ENCODE measurements at regions not wholly inside any gene's neighbourhood (a gene's known extent, or its start where the extent isn't known, plus 50 kb on each side); places are given as distances from the start of the nearest gene placed in this dataset.
"Not testable (repeated sequence)": the region's sequence is repeated elsewhere in the genome, so short reads cannot be mapped to it uniquely, and the experiment has no call there.

DNA sequence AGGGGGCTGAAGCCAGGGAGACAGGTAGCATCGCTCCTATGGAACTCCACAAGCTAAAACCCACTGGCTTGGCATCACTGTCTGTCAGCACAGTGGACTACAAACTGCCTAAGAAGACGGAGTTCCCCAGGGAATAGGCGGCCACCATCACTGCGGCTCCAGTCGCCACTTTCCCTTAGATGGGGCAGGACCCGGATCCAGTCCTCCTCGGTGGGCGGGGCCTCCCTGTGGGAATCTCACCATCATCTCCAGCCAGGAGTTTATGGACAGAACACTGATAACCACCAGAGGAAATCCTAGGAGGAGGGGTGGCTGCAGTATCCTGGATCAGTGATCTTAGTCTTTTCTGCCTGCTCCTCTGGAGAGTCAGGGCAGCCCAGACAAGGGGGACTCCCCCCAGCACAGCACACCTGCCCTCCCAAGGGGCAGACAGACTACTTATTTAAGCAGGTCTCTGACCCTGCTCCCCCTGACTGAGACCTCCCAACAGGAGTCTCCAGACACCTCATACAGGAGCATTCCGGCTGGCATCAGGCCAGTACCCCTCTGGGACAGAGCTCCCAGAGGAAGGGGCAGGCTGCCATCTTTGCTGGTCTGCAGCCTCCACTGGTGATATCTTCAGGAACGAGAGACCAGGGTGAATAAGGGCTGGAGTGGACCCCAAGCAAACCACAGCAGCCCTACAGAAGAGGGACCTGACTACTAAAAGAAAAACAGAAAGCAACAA, 435.6 kb upstream of the RASGRP1 start:
- Histone ChIP-seq H3K4me3 (ENCODE audit: low read depth in 1 of 2, low read length in 2 of 2) (no peak overlapping the region), H3K9me3 (ENCODE audit: control insufficient read depth in 1 of 2, low read length in 2 of 2) (no peaks in the 10 kb centered on the region), H3K27me3 (ENCODE audit: low read depth, low read length) (no peaks in the 10 kb centered on the region), H3K36me3 (ENCODE audit: control insufficient read depth in 1 of 2, insufficient read depth in 2 of 2, low read length in 2 of 2) (no peaks in the 10 kb centered on the region), H3K27ac (ENCODE audit: low read length) (no peak overlapping the region), H3K4me1 (ENCODE audit: control insufficient read depth in 1 of 2, insufficient read depth in 2 of 2, low read length in 2 of 2) (peaks cover 0 to 5% of the 10 kb centered on the region in 2 donors)

DNA sequence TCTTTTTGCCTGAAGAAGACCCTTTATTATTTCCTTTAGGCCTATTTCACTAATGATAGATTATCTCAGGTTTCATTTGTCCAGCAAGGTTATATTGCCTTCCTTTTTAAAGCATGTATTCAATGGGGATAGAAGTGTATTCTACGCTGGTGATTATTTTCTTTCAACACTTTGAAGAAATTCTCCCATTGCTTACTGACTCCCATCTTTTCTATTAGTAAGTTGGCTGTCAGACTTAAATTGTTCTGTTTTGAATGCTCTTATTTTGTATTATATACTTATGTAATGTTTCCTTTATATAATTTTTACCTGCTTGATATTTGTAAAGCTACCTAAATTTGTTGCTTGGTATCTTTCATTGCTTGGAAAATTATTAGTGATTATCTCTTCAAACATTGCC, 445.1 kb upstream of the RASGRP1 start:
- H3K4me3 ChIP-seq (ENCODE audit: low read depth in 1 of 2, low read length in 2 of 2) = no peak overlapping the region
- no peaks in the 10 kb centered on the region for H3K4me1 ChIP-seq (ENCODE audit: control insufficient read depth in 1 of 2, insufficient read depth in 2 of 2, low read length in 2 of 2)
- H3K27ac ChIP-seq (ENCODE audit: low read length) = no peak overlapping the region
- H3K9me3 ChIP-seq (ENCODE audit: control insufficient read depth in 1 of 2, low read length in 2 of 2) = peaks cover 7 to 10% of the 10 kb centered on the region in 2 donors
- H3K27me3 ChIP-seq (ENCODE audit: low read depth, low read length) = no peaks in the 10 kb centered on the region
- H3K36me3 ChIP-seq (ENCODE audit: control insufficient read depth in 1 of 2, insufficient read depth in 2 of 2, low read length in 2 of 2) = no peaks in the 10 kb centered on the region

DNA sequence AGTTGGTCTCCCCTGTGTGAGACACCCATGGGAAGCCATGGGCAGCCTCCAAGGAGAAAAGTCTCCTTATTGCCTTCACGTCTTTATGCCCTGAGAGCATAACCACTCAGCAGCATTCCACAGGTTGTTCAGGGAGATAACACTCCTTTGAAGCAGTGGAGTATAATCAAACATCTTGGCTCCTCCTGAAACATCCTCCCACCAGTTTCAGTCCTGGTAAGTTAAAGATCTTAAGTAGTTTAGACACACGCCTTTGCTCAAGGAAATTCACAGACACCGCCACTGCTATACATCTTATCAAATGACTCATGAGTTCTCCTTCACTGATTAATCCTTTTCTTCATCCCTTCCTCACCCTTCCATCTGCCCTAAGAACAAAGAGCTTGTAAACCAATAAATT, 446.5 kb upstream of the RASGRP1 start:
- H3K27me3 ChIP-seq (ENCODE audit: low read depth, low read length); H3K4me1 ChIP-seq (ENCODE audit: control insufficient read depth in 1 of 2, insufficient read depth in 2 of 2, low read length in 2 of 2); H3K4me3 ChIP-seq (ENCODE audit: low read depth in 1 of 2, low read length in 2 of 2); H3K36me3 ChIP-seq (ENCODE audit: control insufficient read depth in 1 of 2, insufficient read depth in 2 of 2, low read length in 2 of 2); H3K27ac ChIP-seq (ENCODE audit: low read length): not testable (repeated sequence)
- H3K9me3 ChIP-seq (ENCODE audit: control insufficient read depth in 1 of 2, low read length in 2 of 2) = peaks cover 7 to 10% of the 10 kb centered on the region in 2 donors

DNA sequence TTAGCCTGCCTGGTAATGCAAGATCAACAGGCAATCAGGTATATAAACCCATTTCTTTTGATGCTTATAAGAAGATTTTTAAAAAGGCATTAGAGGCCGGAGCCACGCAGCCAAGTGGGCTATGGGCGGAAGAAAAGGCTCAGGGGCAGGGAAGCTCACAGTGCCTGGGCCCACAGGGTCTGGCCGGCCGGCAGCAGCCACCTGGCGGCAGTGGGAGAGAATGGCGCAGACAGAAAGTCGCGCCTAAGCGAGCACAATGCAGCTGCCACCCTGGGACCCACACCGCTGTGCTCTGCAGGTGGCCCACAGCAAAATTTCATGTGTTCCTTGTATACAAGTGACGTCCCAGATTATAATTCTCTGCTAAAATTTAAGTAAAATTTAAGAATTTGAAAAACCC, 448.6 kb upstream of the RASGRP1 start:
- Histone ChIP-seq H3K36me3 (ENCODE audit: control insufficient read depth in 1 of 2, insufficient read depth in 2 of 2, low read length in 2 of 2) (no peaks in the 10 kb centered on the region), H3K4me1 (ENCODE audit: control insufficient read depth in 1 of 2, insufficient read depth in 2 of 2, low read length in 2 of 2) (no peaks in the 10 kb centered on the region), H3K27ac (ENCODE audit: low read length) (no peak overlapping the region), H3K27me3 (ENCODE audit: low read depth, low read length) (no peaks in the 10 kb centered on the region), H3K9me3 (ENCODE audit: control insufficient read depth in 1 of 2, low read length in 2 of 2) (peaks cover 7 to 8% of the 10 kb centered on the region in 2 donors), H3K4me3 (ENCODE audit: low read depth in 1 of 2, low read length in 2 of 2) (no peak overlapping the region)

DNA sequence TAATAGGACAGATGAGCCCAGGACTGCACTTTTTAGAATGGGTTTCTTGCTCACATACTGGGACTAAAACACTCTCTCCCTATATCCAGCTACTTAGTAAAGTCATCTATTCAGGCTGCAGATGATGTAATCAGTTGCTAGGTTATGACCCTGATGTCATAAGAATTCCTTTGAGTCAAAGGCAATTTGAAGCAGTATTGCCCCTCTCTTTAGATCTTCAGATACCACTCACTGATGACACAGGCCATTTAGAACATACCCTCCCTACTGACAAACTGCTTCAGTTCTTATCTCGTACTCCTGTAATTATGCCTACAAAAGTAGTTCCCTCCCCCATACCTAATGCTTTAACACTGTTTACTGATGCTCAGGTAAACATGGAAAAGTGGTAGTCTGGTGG, 450.1 kb upstream of the RASGRP1 start:
- Histone ChIP-seq H3K4me1 (ENCODE audit: control insufficient read depth in 1 of 2, insufficient read depth in 2 of 2, low read length in 2 of 2) (no peaks in the 10 kb centered on the region), H3K36me3 (ENCODE audit: control insufficient read depth in 1 of 2, insufficient read depth in 2 of 2, low read length in 2 of 2) (no peaks in the 10 kb centered on the region), H3K27ac (ENCODE audit: low read length) (no peak overlapping the region), H3K27me3 (ENCODE audit: low read depth, low read length) (no peaks in the 10 kb centered on the region), H3K9me3 (ENCODE audit: control insufficient read depth in 1 of 2, low read length in 2 of 2) (peaks cover 4 to 7% of the 10 kb centered on the region in 2 donors), H3K4me3 (ENCODE audit: low read depth in 1 of 2, low read length in 2 of 2) (no peak overlapping the region)

DNA sequence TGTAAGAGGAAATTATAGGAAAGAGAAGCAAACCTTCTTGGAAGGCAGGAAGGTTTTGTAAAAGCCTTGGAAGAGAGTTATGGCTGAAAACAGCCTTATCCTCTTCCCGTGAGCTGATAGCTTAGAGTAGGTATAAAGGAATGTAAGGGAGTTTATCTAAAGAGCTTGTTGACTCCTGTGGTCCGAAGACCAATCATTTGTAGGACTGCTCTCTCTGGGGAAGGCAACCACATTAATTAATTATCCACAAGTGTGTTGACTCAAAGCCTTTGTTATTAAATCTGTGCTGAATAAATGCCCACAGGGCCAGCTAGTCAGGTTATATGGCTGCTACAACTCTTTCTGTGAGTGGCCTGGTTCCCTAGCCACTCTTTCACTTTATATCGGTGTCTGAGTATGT, 452.1 kb upstream of the RASGRP1 start:
- H3K36me3 ChIP-seq (ENCODE audit: control insufficient read depth in 1 of 2, insufficient read depth in 2 of 2, low read length in 2 of 2) = no peaks in the 10 kb centered on the region
- no peaks in the 10 kb centered on the region for H3K27me3 ChIP-seq (ENCODE audit: low read depth, low read length)
- no peaks in the 10 kb centered on the region for H3K9me3 ChIP-seq (ENCODE audit: control insufficient read depth in 1 of 2, low read length in 2 of 2)
- H3K4me1 ChIP-seq (ENCODE audit: control insufficient read depth in 1 of 2, insufficient read depth in 2 of 2, low read length in 2 of 2) = no peaks in the 10 kb centered on the region
- no peak overlapping the region for H3K27ac ChIP-seq (ENCODE audit: low read length)
- no peak overlapping the region for H3K4me3 ChIP-seq (ENCODE audit: low read depth in 1 of 2, low read length in 2 of 2)

DNA sequence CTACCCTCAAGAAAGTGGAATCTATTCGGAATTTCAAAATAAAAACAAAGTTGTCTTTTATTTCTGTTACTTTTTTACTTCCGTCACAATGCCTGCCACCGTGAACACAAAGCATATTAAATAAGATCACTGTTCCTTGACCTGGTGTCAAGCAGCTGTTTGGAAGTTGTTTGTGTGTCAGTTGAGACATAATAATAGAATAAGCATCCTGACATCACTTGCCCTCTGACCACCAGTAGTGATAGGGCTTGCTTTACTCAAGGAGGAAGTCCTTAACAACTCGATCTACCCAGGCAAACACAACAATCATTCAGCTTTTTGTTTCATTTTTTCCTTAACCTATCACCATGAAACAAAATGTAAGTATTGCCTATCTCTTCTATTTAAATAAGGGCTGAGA, 454.4 kb upstream of the RASGRP1 start:
- no peak overlapping the region for H3K4me3 ChIP-seq (ENCODE audit: low read depth in 1 of 2, low read length in 2 of 2)
- H3K27ac ChIP-seq (ENCODE audit: low read length) = no peak overlapping the region
- no peaks in the 10 kb centered on the region for H3K36me3 ChIP-seq (ENCODE audit: control insufficient read depth in 1 of 2, insufficient read depth in 2 of 2, low read length in 2 of 2)
- no peaks in the 10 kb centered on the region for H3K27me3 ChIP-seq (ENCODE audit: low read depth, low read length)
- no peaks in the 10 kb centered on the region for H3K9me3 ChIP-seq (ENCODE audit: control insufficient read depth in 1 of 2, low read length in 2 of 2)
- no peaks in the 10 kb centered on the region for H3K4me1 ChIP-seq (ENCODE audit: control insufficient read depth in 1 of 2, insufficient read depth in 2 of 2, low read length in 2 of 2)

DNA sequence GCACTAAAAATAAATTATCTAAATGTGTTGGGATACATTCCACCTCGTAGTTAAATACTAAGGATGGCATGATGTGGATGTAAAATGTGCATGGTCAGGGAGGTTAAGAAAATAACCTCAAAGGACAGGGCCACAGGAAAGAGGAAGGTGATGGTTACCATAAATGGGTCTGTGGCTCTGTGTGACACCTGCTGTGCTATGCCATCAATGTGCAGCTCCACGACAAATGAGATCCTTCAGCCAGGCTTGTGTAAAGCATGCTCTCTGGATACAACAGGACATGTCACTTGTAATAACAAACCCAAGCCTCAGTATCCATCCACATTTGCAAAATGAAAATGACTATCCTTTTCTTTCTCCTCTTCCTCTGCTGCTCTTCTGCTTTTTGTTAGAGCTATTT, 456.7 kb upstream of the RASGRP1 start:
- no peaks in the 10 kb centered on the region for H3K36me3 ChIP-seq (ENCODE audit: control insufficient read depth in 1 of 2, insufficient read depth in 2 of 2, low read length in 2 of 2)
- no peak overlapping the region for H3K27ac ChIP-seq (ENCODE audit: low read length)

DNA sequence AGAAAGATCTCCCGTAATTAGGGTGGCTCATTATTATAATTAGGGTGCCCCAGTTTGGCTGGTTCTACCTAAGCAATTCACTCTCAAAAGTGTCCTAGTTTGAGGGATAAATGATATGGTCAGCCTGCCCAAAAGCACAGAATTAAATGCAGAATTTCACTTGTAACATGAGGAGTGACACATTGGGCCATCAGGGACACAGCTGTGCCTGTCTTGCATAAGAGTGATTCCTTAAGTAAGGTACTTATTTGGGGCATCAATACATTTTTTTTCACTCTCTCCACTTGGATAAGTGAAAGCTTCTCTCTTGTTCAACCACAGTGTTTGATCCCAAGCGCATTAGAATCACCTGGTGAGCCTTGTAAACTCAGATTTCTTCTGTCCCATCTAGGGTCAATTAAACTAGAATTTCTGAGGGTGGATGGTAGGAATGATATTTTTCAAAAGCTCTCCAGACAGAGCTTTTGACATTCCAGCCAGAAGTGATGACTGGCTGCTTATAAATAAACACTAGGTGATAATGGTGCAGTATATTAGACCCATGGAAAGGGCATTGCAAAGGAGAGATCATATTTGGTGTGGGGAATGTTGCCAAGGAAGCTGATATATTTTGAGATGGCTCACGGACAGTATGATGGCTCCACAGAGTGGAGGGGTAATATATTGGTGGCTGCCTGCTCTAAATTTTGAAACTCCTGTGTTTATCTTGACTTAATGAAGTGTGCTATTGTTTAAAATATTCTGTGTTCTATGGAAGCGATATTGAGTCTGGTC, 458.1 kb upstream of the RASGRP1 start:
- no peaks in the 10 kb centered on the region for H3K27me3 ChIP-seq (ENCODE audit: low read depth, low read length)
- no peaks in the 10 kb centered on the region for H3K36me3 ChIP-seq (ENCODE audit: control insufficient read depth in 1 of 2, insufficient read depth in 2 of 2, low read length in 2 of 2)
- H3K4me1 ChIP-seq (ENCODE audit: control insufficient read depth in 1 of 2, insufficient read depth in 2 of 2, low read length in 2 of 2) = no peaks in the 10 kb centered on the region
- no peak overlapping the region for H3K4me3 ChIP-seq (ENCODE audit: low read depth in 1 of 2, low read length in 2 of 2)
- H3K27ac ChIP-seq (ENCODE audit: low read length) = no peak overlapping the region
- H3K9me3 ChIP-seq (ENCODE audit: control insufficient read depth in 1 of 2, low read length in 2 of 2) = no peaks in the 10 kb centered on the region

More for the DNA sequence above, 456.7 kb upstream of the RASGRP1 start:
- no peaks in the 10 kb centered on the region for H3K27me3 ChIP-seq (ENCODE audit: low read depth, low read length)
- no peak overlapping the region for H3K4me3 ChIP-seq (ENCODE audit: low read depth in 1 of 2, low read length in 2 of 2)
- no peaks in the 10 kb centered on the region for H3K4me1 ChIP-seq (ENCODE audit: control insufficient read depth in 1 of 2, insufficient read depth in 2 of 2, low read length in 2 of 2)
- H3K9me3 ChIP-seq (ENCODE audit: control insufficient read depth in 1 of 2, low read length in 2 of 2) = no peaks in the 10 kb centered on the region

DNA sequence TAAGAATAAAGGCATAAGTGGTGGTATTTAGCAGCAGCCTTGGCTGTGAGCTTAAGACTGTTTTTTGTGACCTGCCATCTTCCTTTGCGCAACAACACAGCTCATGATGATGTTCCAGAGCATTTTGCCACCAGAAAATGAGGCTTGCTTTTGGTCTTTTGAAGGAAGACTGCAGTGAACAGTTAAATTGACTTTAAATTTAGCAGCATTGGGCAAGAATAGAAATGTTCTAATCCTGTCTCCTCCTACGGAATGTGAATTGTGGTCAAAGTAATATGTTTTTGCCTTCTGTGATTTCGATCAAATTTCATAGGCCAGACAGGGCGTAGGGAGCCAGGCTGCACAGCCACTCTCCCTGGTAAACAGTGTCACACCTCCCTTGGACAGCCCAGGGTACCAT, 460.7 kb upstream of the RASGRP1 start:
- Histone ChIP-seq H3K9me3 (ENCODE audit: control insufficient read depth in 1 of 2, low read length in 2 of 2) (no peaks in the 10 kb centered on the region), H3K27ac (ENCODE audit: low read length) (no peak overlapping the region), H3K4me1 (ENCODE audit: control insufficient read depth in 1 of 2, insufficient read depth in 2 of 2, low read length in 2 of 2) (no peaks in the 10 kb centered on the region), H3K4me3 (ENCODE audit: low read depth in 1 of 2, low read length in 2 of 2) (no peak overlapping the region), H3K27me3 (ENCODE audit: low read depth, low read length) (no peaks in the 10 kb centered on the region), H3K36me3 (ENCODE audit: control insufficient read depth in 1 of 2, insufficient read depth in 2 of 2, low read length in 2 of 2) (no peaks in the 10 kb centered on the region)

DNA sequence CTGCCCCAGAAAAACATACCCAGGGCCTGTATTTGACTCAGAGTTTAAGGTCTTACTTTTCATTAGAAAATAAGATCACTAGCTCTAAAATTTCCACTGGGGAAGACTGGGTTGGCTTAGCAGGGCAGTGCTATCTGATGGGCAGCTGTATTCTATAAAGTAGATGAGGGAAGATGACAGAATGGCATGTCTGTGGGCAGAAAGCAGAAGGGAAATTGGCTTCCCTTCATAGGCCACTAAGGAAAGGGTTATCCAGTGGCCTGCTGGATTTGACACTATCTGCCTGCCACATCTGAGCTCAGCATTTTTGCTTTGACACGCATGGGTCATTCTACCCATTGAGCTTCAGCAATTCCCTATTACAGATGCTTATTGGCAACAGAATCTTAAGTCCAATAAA, 461.3 kb upstream of the RASGRP1 start:
- Histone ChIP-seq H3K27ac (ENCODE audit: low read length) (no peak overlapping the region), H3K9me3 (ENCODE audit: control insufficient read depth in 1 of 2, low read length in 2 of 2) (no peaks in the 10 kb centered on the region), H3K27me3 (ENCODE audit: low read depth, low read length) (no peaks in the 10 kb centered on the region), H3K4me1 (ENCODE audit: control insufficient read depth in 1 of 2, insufficient read depth in 2 of 2, low read length in 2 of 2) (no peaks in the 10 kb centered on the region), H3K4me3 (ENCODE audit: low read depth in 1 of 2, low read length in 2 of 2) (no peak overlapping the region), H3K36me3 (ENCODE audit: control insufficient read depth in 1 of 2, insufficient read depth in 2 of 2, low read length in 2 of 2) (no peaks in the 10 kb centered on the region)

All from muscle layer of duodenum (tissue), 2 donors.